Dermis microvascular lymphatic vessel endothelial cell (primary cell): ENCODE measurements at regions not wholly inside any gene's neighbourhood (a gene's known extent, or its start where the extent isn't known, plus 50 kb on each side); places are given as distances from the start of the nearest gene placed in this dataset.
"Not testable (repeated sequence)": the region's sequence is repeated elsewhere in the genome, so short reads cannot be mapped to it uniquely, and the experiment has no call there.

Experiments used
- DNase-seq, 2 donors: peaks; one replicate each; pipeline versions ENCODE4 v3.0.0 to v3.0.0-alpha.2; 2010; ENCODE audit warnings: low read depth in 2 of 2

DNA sequence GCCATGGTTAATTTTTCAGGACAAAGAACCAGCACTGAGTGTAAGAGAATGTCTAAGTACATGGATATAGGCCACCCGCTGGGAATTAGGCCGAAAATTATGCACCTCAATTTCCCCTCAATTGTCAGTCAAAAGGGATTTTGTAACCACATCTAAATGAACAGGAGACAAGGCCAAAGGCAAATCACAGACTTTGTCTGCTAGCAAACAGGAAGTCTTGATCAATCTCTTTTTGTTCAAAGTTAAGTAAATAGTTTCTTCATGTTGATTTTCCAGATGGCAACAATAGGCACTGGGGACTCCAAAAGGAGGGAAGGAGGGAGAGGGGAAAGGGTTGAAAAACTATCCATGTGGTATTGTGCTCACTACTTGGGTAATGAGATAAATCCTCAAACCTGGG, 276.0 kb downstream of the COG6 start:
- no peak for DNase-seq

DNA sequence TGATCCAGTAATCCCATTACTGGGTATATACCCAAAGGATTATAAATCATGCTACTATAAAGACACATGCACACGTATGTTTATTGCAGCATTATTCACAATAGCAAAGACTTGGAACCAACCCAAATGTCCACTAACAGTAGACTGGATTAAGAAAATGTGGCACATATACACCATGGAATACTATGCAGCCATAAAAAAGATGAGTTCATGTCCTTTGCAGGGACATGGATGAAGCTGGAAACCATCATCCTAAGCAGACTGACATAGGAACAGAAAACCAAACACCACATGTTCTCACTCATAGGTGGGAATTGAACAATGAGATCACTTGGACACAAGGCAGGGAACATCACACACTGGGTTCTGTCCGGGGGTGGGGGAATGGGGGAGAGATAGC, 277.1 kb downstream of the COG6 start:
- DNase-seq = not testable (repeated sequence)

DNA sequence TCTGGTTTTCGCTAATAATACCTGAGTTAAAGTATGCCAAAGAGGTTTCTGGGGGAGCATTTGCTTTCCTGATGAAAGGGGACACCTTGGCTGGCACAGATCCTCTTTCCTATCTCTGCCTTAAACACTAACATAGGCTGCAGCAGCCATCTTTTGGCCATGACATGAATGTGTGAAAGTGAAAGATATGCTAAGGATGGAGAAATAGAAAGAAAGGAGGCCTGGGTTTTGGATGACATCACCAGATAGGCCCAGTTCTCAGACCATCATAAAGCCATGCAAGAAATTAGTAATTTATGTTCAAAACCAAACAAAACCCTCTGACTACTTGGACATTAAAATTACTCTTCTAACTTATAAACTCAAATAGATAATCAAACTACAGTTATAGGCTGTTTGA, 279.7 kb downstream of the COG6 start:
- no peak for DNase-seq

DNA sequence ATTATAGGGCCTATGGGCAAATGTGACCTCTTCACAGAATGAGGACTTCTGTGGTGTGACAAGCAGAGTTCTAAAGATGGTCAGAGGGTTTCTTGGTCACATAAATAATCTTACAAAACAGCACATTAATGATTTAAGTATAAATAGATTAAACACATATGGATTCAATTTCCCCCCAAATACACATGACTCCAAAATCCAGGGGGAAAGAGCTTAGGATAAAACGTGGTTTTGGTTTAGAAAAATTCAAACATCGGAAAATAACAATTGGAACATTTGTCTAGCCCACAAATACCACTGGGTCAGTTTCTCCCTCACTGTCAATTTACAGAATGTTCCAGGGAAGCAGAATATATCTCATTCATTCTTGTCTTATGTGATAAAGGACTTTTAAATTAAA, 283.1 kb downstream of the COG6 start:
- no peak for DNase-seq

- no peak for DNase-seq
Measured at GRCh38 chr13:39941236-39941635, 285.8 kb downstream of the COG6 start.

GRCh38 chr13:39941911-39942551, 286.6 kb downstream of the COG6 start:
- peak in 1 of 2 donors; percentile 29 for DNase-seq

DNA sequence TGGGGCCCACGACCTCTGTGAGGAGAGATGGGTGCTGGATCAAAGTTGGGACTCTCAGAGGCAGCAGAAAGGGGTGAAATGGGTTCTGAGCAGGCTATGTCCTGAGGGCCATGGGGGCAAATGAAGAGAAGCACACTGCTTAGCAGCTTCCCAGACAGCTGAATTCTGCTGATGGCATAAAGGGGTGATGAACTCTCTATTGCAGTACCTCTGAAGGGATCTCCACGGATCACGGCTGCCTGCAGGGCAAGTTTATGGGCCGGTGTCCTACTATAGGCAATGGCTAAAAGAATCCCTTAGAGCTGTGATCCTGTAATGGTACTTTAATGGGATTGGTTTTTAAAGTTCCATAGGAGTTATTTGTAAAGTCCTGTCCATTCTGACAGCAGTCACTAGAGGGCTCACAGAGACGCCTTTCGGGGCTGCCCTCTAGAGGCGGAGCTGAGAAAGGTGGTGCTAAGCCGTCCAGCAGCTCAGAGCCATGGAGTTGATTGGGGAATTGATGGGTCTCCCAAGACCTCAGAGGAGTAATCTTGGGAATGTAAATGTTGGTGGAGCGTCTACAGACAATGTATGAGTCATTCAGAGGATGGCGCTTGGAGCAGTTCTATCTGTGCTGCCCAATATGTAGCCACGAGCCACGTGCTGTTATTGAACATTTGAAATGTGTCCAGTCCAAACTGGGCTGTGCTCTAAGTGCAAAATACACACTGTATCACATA, 287.3 kb downstream of the COG6 start:
- peak; percentile 68 to 81 for DNase-seq

- peak; percentile 17 to 30 for DNase-seq
Measured at GRCh38 chr13:39943711-39944110, 288.2 kb downstream of the COG6 start.

GRCh38 chr13:39945226-39945625, 289.8 kb downstream of the COG6 start:
- no peak for DNase-seq

- no peak for DNase-seq
Measured at GRCh38 chr13:39946769-39947168, 291.3 kb downstream of the COG6 start.

GRCh38 chr13:39951301-39951700, 295.8 kb downstream of the COG6 start:
- DNase-seq = peak; percentile 34 to 59

DNA sequence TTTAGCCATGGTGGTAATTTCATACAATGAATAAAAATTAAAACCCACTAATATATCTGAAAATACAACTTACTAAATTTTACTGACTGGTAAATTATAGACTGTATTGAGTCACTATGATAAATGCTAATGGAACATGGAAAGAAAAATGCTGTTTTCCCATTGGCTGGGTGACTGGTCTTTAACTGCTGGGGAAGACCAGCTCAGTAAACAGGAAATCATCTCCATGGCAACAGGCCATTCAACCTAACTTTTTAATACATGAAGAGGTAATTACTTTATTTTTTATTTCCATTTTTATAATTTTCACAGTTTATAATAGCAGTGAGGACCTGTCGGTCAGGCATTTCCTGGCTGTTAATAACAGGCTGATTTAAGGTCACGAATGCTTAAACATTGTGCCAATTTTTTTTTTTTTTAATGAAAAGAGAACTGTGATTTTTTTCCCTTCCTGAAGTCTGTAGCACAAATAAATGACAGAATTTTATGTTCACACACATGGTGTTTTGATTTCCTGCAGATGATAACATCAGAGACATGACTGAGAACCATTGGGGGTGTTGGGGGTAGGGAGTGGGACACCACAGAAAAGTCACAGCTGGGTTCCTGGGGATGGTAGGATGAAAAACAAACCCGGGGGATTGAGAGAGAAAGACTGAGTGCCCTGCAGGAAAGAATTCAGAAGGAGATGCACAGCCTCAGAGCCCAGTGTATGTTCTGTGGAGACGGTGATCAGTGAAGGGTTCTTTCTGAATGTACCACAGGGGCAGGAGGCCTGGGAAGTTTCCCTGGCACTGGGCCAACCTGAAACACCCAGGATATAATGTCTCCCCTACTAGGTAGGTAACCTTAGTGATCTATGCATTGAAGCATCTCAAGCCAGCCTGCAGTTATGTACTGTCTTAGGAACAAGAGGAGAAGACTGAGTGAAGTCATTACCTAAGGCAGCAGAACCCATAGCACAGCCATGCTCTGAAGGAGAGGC, 297.1 kb downstream of the COG6 start:
- DNase-seq = peak; percentile 99 to 100

DNA sequence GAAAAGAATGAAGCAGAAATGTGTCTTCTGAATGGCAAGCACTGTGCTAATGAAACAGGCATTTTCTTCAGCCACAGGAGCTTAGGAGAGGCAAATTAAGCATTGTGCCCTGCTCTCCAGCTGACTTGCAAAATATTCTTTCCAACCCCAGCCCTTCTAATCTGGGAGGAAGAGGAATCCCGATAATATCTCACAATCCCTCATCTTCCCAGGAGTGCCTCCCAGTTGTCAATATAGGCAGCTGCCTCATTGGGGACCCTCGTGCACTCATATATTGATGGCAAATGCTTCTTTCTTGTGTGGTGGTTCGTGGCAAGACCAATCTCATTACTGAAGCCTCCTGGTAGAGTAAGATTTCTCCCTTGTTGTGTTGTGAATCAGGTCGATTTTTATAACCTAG, 299.0 kb downstream of the COG6 start:
- DNase-seq = no peak

DNA sequence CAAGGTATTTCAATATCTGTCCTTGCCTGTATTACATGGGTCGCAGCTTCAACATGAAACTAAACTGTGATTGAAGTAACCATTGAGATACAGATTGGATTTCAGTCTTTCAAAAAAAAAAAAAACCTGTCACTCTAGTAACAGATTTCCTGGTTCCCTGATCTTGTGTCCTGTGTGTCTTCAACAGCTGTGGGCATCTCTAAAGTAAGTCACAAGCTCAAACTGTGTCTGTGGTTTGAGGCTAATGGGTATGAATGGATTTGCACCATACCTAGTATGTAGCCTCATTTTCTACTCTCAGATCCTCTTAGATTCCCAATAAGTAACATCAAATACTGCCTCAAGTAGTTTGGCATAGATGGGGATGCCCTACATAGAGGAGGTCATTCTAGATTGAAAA, 300.1 kb downstream of the COG6 start:
- DNase-seq = no peak

DNA sequence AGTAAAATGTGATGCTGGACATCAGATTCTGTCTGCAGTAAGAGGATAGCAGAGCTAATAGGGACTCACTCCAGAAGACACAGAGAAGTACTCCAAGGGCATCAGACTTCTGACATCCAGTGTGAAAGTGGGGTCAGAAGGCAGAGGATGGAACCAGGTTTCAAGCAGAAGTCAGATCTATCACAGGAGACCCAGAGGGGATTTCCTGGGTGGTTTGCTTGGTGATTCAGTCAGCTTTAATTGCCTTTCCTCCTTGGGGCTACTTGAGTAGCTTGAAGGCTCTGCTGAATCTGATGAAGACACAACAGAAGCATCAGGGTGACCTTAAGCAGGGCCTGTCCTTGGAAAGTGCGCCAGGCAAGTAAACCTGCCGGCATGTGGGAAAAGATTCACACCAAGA, 300.6 kb downstream of the COG6 start:
- no peak for DNase-seq

DNA sequence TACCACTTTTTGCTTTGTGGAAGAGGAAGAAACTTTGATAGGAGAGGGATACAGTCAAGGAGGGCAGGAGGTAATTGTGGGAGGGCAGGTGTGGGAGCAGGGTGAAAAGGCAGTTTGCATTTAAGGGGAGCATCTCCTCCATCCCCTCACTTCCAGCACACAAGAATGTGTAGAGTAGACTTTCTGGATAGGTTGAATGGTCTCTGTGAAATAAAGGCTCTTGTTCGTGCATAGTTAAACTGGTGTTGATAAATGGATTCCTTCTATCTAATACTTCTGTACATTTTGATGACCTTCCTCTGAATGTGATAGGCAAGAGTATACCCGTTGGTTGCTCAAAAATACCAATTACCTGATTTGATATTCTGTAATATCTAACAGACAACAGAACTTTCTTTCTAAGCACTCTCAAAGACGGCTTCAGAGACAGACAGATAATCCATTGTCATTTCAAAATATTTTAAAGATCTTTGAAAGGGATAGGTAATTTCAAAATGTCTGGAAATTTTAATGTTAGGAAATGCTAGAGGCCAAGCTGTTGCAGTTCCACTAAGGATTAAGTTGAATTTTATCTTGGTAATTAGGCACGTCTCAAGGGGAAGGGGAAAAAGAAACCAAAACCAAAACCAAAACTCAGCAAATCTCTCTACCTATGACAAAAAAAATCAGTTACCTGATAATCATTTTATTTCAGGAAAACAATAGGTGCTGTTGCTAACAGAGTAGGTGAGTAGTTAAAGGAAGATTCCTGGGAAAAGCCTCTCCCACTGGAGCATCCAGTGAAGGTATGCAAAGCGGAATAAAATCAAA, 302.6 kb downstream of the COG6 start:
- DNase-seq = no peak

DNA sequence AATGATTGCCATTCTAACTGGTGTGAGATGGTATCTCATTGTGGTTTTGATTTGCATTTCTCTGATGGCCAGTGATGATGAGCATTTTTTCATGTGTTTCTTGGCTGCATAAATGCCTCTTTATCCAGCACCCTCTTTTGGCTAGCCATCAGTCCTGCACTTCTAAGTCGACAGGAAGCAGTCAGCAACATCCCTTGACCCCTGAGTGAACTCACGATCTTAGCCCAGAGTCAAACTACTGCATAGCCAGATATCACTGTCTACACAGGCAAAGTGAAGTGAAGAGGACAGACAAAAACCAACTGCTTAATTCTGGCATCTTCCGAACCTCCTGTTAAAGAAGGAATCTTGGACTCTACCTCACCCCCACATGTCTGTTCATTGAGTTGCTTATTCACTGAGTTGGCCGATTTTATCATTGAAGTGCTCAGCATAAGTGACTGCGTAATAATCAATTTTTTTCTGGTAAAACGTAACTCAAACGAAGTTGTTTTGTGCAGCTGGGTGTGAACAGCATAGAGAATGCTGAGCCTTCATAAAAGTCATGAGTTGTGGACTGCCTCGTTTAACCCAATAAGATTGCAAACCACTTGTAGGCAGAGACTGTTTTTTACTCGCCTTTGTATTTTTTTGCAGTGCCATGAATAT, 304.2 kb downstream of the COG6 start:
- no peak for DNase-seq

GRCh38 chr13:39960191-39960590, 304.7 kb downstream of the COG6 start:
- no peak for DNase-seq

DNA sequence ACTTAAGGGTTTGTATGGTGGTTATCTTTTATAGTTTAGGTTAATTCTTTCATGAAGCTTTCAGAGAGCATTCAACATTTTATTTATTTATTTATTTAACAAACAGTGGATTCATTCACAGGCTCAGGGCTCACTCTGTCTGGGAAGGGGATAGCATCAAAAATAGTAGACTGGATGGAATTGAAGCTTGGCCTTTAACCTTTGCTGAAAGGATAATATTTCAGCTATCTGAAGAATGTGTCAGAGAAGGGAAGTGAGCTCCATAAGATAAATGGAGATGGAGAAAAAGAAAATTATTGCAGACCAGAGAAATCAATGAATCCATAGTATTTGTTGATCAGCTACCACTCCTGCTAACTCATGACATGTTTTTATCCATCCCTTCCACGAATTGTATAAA, 305.6 kb downstream of the COG6 start:
- DNase-seq = peak in 1 of 2 donors; percentile 55

DNA sequence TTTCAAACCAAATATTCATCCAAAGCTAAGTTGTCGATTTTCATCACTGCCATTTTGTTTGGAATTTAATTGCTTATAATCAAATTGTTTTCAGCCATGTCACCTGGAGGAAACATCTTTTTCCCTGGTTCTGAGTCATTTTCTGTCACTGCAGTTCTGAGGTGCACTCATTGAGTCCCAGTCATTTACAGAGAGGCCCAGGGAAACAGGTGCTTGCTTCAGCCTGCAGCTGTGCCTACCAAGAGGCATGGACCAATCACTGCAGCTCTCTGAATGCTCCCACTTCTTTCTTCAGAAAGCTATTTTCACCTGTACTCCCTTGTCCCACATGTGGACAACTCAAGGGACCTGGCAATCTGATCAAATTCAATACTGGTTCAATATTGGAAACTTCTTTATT, 308.1 kb downstream of the COG6 start:
- no peak for DNase-seq

- DNase-seq = no peak
Measured at GRCh38 chr13:39965309-39965708, 309.8 kb downstream of the COG6 start.
